B cell (primary cell): ENCODE measurements at regions not wholly inside any gene's neighbourhood (a gene's known extent, or its start where the extent isn't known, plus 50 kb on each side); places are given as distances from the start of the nearest gene placed in this dataset.

Experiments used
- ATAC-seq: fragments of 200-7000 bp; cut with Tn5 transposase; one replicate; pipeline ENCODE4 v1.10.0; 2021; ENCODE audit warnings: low read depth, mild to moderate bottlenecking, moderate number of reproducible peaks, moderate library complexity
- CTCF ChIA-PET: fragments of 350-600 bp; sonication (Branson Sonifier 250); formaldehyde crosslinking; loops from one replicate; lab custom pipeline; 2021; ENCODE audit warnings: antibody characterized with exemption, inconsistent platforms; lab: Charles Lee
- POLR2A ChIA-PET: fragments of 350-600 bp; sonication (Branson Sonifier 250); formaldehyde crosslinking; loops from one replicate; lab custom pipeline; 2021; ENCODE audit warnings: antibody characterized with exemption; lab: Charles Lee
- DNase-seq: peaks from one replicate; pipeline ENCODE4 v3.0.0; 2013
- H2AFZ ChIP-seq: 2 replicates; pipeline ENCODE4 v1.6.1; 2012; ENCODE audit warnings: mild to moderate bottlenecking, low read depth, low read length; ENCODE audit not compliant: insufficient read depth, poor library complexity, severe bottlenecking
- H3K27ac ChIP-seq, 2 donors: 1 replicate in 1 of 2; 2 replicates in 1 of 2; pipeline ENCODE4 v1.5.1; 2012 to 2013; ENCODE audit warnings: low read length in 2 of 2, mild to moderate bottlenecking in 2 of 2, moderate library complexity in 1 of 2
- H3K27me3 ChIP-seq, 4 experiments: fragments of 200-600 bp in 1 of 4; sonication (generic) in 1 of 4; replicated peaks in 1 of 4; 1 replicate in 2 of 4; 2 replicates in 2 of 4; pipeline versions ENCODE4 v1.6.1 to v1.7.0; 2013 to 2016; ENCODE audit warnings: low read length in 3 of 4, mild to moderate bottlenecking in 2 of 4, mixed read lengths in 1 of 4, moderate library complexity in 1 of 4; ENCODE audit not compliant: insufficient read depth in 4 of 4, control insufficient read depth in 3 of 4; ENCODE audit errors: control extremely low read depth in 1 of 4
- H3K36me3 ChIP-seq, 2 experiments: replicated peaks in 1 of 2; 1 replicate in 1 of 2; 2 replicates in 1 of 2; pipeline versions ENCODE4 v1.6.1 to v1.7.1; 2013; ENCODE audit warnings: low read length in 1 of 2; ENCODE audit not compliant: insufficient read depth in 2 of 2, control insufficient read depth in 1 of 2; ENCODE audit errors: control extremely low read depth in 1 of 2, extremely low read depth in 1 of 2
- H3K4me1 ChIP-seq, 2 donors: fragments of 200-600 bp in 1 of 2; sonication (generic) in 1 of 2; 1 replicate in 1 of 2; 2 replicates in 1 of 2; pipeline versions ENCODE4 v1.5.1 to v1.6.1; 2013 to 2017; ENCODE audit warnings: low read length in 2 of 2; ENCODE audit not compliant: control insufficient read depth in 2 of 2, insufficient read depth in 2 of 2
- H3K4me2 ChIP-seq: replicated peaks from 2 replicates; pipeline ENCODE3; 2012; ENCODE audit warnings: mild to moderate bottlenecking, low read depth, low read length; ENCODE audit not compliant: poor library complexity, severe bottlenecking
- H3K4me3 ChIP-seq, 5 experiments: fragments of 200-600 bp in 1 of 5; sonication (generic) in 1 of 5; 1 replicate in 3 of 5; 2 replicates in 2 of 5; pipeline versions ENCODE4 v1.5.1 to v1.7.0; 2011 to 2016; ENCODE audit warnings: low read length in 4 of 5, mild to moderate bottlenecking in 4 of 5, low read depth in 2 of 5, control low read depth in 1 of 5, moderate library complexity in 1 of 5; ENCODE audit not compliant: insufficient read depth in 1 of 5; ENCODE audit errors: control extremely low read depth in 1 of 5, extremely low read depth in 1 of 5
- H3K79me2 ChIP-seq: fragments of 200-600 bp; sonication (generic); one replicate; pipeline ENCODE4 v1.6.0; 2016; ENCODE audit warnings: low read length; ENCODE audit not compliant: control insufficient read depth, insufficient read depth
- H3K9ac ChIP-seq: fragments of 200-600 bp; sonication (generic); 2 replicates; pipeline ENCODE4 v1.6.1; 2017; ENCODE audit warnings: mild to moderate bottlenecking, low read length, moderate library complexity
- H3K9me3 ChIP-seq, 3 donors: one replicate each; pipeline versions ENCODE4 v1.6.1 to v1.7.1; 2013; ENCODE audit warnings: low read length in 2 of 3; ENCODE audit not compliant: control insufficient read depth in 2 of 3, insufficient read depth in 1 of 3; ENCODE audit errors: control extremely low read depth in 1 of 3
- H4K20me1 ChIP-seq: 2 replicates; pipeline ENCODE4 v1.6.0; 2012; ENCODE audit warnings: mild to moderate bottlenecking, low read length; ENCODE audit not compliant: insufficient read depth, control insufficient read depth, poor library complexity, severe bottlenecking
- H3K27ac Mint-ChIP-seq: one replicate; pipeline ENCODE4 v1.8.0; 2021; ENCODE audit warnings: mixed read lengths
- H3K27me3 Mint-ChIP-seq: one replicate; pipeline ENCODE4 v1.8.0; 2021; ENCODE audit warnings: mixed read lengths
- H3K4me1 Mint-ChIP-seq: one replicate; pipeline ENCODE4 v1.8.0; 2021; ENCODE audit warnings: mixed read lengths
- H3K4me3 Mint-ChIP-seq: one replicate; pipeline ENCODE4 v1.8.0; 2021; ENCODE audit warnings: mixed read lengths
- H3K9me3 Mint-ChIP-seq: one replicate; pipeline ENCODE4 v1.8.0; 2022; ENCODE audit warnings: mixed read lengths; ENCODE audit not compliant: insufficient read depth
- EZH2 ChIP-seq: IDR thresholded peaks from 2 replicates; pipeline ENCODE4 v1.6.1; 2012; ENCODE audit warnings: borderline replicate concordance, low read depth, mild to moderate bottlenecking, moderate library complexity, low read length; ENCODE audit not compliant: insufficient read depth, poor library complexity, severe bottlenecking
- WGBS: methylation state at CpG from one replicate; pipeline ENCODE4 v1.1.5; 2013; ENCODE audit warnings: missing lambda C conversion rate; ENCODE audit not compliant: insufficient coverage; 5-methylcytosine and 5-hydroxymethylcytosine counted together
- intact Hi-C: fragments of 100-400 bp; cut with micrococcal nuclease; formaldehyde crosslinking; loops from one replicate; pipeline ENCODE4 v1.10.0; 2022
- TF ChIP-seq, protein P1 (sequence below): fragments of 200-600 bp; IDR thresholded peaks from one replicate; pipeline ENCODE4 v1.8.0; 2022; ENCODE audit warnings: antibody characterized with exemption, mild to moderate bottlenecking

DNA sequence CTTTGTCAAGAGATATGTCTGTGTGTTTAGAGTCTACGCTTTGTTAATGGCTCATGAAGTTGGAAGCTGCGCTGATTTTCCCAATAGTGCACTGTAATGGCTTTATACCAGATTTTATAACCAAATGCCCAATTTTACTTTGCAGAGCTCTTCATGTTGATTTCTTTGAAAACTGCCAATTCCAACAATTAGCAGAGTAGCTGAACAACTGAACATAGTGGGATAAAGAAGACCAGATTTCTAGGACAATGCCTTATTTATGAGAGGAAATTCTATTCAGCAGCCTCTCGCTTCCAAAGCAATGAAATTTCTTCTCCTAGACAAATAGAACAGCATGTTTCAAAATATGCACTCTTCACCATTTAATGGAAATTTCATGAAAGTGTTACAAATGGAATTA, 66.9 kb upstream of the PROK2 start:
- DNase-seq (no peak), ATAC-seq (no peak)
- CTCF ChIA-PET = no interaction called here
- Histone ChIP-seq H4K20me1 (no peaks in the 10 kb centered on the region), H3K36me3 (no peaks in the 10 kb centered on the region), H3K4me1 (no peaks in the 10 kb centered on the region), H3K27ac (no peak overlapping the region), H3K9ac (no peak overlapping the region), H3K27me3 (peaks cover 0 to 9% (median 6%) of the 10 kb centered on the region in 4 experiments), H3K4me3 (no peak overlapping the region), H3K79me2 (no peaks in the 10 kb centered on the region), H3K4me2 (no peak overlapping the region), H3K9me3 (no peaks in the 10 kb centered on the region), H2AFZ (no peak overlapping the region)
- no CpG with 5 or more reads among the region's 3 CpGs for WGBS
- Mint-ChIP-seq H3K9me3 (peaks cover 2% of the 10 kb centered on the region), H3K27ac (no peak overlapping the region), H3K4me1 (no peaks in the 10 kb centered on the region), H3K27me3 (peaks cover 39% of the 10 kb centered on the region), H3K4me3 (no peak overlapping the region)
- TF ChIP-seq, protein P1, sequence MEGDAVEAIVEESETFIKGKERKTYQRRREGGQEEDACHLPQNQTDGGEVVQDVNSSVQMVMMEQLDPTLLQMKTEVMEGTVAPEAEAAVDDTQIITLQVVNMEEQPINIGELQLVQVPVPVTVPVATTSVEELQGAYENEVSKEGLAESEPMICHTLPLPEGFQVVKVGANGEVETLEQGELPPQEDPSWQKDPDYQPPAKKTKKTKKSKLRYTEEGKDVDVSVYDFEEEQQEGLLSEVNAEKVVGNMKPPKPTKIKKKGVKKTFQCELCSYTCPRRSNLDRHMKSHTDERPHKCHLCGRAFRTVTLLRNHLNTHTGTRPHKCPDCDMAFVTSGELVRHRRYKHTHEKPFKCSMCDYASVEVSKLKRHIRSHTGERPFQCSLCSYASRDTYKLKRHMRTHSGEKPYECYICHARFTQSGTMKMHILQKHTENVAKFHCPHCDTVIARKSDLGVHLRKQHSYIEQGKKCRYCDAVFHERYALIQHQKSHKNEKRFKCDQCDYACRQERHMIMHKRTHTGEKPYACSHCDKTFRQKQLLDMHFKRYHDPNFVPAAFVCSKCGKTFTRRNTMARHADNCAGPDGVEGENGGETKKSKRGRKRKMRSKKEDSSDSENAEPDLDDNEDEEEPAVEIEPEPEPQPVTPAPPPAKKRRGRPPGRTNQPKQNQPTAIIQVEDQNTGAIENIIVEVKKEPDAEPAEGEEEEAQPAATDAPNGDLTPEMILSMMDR = no peak
- TF ChIP-seq EZH2 = no peak
- intact Hi-C loops = no loop called here
- POLR2A ChIA-PET = no interaction called here

DNA sequence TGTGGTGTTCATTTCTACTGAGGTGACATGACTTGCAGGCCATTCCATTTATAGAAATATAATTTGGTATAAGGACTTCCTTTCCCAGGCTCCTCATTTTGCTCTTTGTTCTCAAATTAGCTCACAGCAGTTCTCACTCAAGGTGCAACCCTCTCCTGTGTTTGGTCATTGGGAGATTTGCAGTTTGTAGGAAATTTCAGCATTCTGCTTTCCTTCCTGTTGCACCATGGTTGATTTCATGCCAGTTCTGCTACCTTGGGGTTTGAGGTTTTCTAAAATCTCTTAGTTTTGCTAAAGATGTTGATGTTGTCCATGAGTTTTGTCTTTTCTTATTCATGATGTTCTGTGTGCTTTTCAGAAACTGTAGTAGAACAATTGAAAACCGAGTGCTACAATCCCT, 65.7 kb upstream of the PROK2 start:
- TF ChIP-seq, protein P1 = no peak
- TF ChIP-seq EZH2 = no peak
- Mint-ChIP-seq H3K4me1 (no peaks in the 10 kb centered on the region), H3K27ac (no peak overlapping the region), H3K4me3 (no peak overlapping the region), H3K27me3 (peaks cover 36% of the 10 kb centered on the region), H3K9me3 (peaks cover 2% of the 10 kb centered on the region)
- no peaks in the 10 kb centered on the region for H3K9me3 ChIP-seq
- no peak overlapping the region for H3K4me3 ChIP-seq
- H3K4me2 ChIP-seq = no peak overlapping the region
- H3K79me2 ChIP-seq = no peaks in the 10 kb centered on the region
- H4K20me1 ChIP-seq = no peaks in the 10 kb centered on the region
- DNase-seq (no peak), ATAC-seq (no peak)
- POLR2A ChIA-PET = no interaction called here
- CTCF ChIA-PET = no interaction called here
- no peak overlapping the region for H2AFZ ChIP-seq
- WGBS = no CpG with 5 or more reads among the region's 1 CpG
- H3K4me1 ChIP-seq = no peaks in the 10 kb centered on the region
- no peaks in the 10 kb centered on the region for H3K36me3 ChIP-seq
- H3K9ac ChIP-seq = no peak overlapping the region
- H3K27me3 ChIP-seq = peaks cover 0 to 9% (median 3%) of the 10 kb centered on the region in 4 experiments
- no peak overlapping the region for H3K27ac ChIP-seq
- intact Hi-C loops = no loop called here
